ENCODE measurements at regions not wholly inside any gene's neighbourhood (a gene's known extent, or its start where the extent isn't known, plus 50 kb on each side); places are given as distances from the start of the nearest gene placed in this dataset.

DNA sequence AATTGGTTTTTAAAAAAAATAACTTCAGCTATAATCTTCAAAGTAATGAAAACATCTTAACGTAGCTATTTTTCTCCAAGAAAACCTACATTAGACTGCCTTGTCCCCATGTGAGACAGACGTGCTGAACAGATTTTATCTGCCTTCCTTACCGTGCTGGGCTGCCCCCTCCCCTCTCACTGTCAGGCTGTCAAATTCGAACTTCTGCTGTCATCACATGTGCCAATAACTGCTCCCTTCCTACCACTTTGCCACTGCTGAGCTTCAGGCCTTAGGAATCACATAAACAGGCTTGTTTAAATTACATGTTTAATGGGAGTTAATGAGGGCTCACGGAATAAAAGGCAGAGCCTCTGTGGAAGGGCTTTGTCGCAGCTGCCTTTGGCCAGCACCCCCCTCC, 77.0 kb upstream of the NHSL1 start:
- DNase-seq = no peak
- peaks cover 0 to 11% (median 0%) of the 10 kb centered on the region in 6 donors for H3K4me1 ChIP-seq
- no peak overlapping the region for H3K4me3 ChIP-seq
- H3K9me3 ChIP-seq = no peaks in the 10 kb centered on the region
- 71 to 86% (median 73%) methylated on average over 6 of the region's 6 CpGs for whole genome bisulfite sequencing, 5 donors
- TF ChIP-seq, protein P1, sequence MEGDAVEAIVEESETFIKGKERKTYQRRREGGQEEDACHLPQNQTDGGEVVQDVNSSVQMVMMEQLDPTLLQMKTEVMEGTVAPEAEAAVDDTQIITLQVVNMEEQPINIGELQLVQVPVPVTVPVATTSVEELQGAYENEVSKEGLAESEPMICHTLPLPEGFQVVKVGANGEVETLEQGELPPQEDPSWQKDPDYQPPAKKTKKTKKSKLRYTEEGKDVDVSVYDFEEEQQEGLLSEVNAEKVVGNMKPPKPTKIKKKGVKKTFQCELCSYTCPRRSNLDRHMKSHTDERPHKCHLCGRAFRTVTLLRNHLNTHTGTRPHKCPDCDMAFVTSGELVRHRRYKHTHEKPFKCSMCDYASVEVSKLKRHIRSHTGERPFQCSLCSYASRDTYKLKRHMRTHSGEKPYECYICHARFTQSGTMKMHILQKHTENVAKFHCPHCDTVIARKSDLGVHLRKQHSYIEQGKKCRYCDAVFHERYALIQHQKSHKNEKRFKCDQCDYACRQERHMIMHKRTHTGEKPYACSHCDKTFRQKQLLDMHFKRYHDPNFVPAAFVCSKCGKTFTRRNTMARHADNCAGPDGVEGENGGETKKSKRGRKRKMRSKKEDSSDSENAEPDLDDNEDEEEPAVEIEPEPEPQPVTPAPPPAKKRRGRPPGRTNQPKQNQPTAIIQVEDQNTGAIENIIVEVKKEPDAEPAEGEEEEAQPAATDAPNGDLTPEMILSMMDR (IDR thresholded peaks at IDR 0.05 in 8 of 11, conservative IDR thresholded peaks at IDR 0.05 in 3 of 11) = no peak
- TF ChIP-seq POLR2A (IDR thresholded peaks at IDR 0.05) = no peak
- no peak for TF ChIP-seq POLR2AphosphoS5 (IDR thresholded peaks at IDR 0.05)
- peaks cover 0 to 12% (median 0%) of the 10 kb centered on the region in 7 donors for H3K27me3 ChIP-seq (replicated peaks in 1 of 7)
- H3K27ac ChIP-seq = no peak overlapping the region
- intact Hi-C loops (cut with DNase I; ENCODE audit: low total_unique reads) = no loop called here
- H3K36me3 ChIP-seq = no peaks in the 10 kb centered on the region

DNA sequence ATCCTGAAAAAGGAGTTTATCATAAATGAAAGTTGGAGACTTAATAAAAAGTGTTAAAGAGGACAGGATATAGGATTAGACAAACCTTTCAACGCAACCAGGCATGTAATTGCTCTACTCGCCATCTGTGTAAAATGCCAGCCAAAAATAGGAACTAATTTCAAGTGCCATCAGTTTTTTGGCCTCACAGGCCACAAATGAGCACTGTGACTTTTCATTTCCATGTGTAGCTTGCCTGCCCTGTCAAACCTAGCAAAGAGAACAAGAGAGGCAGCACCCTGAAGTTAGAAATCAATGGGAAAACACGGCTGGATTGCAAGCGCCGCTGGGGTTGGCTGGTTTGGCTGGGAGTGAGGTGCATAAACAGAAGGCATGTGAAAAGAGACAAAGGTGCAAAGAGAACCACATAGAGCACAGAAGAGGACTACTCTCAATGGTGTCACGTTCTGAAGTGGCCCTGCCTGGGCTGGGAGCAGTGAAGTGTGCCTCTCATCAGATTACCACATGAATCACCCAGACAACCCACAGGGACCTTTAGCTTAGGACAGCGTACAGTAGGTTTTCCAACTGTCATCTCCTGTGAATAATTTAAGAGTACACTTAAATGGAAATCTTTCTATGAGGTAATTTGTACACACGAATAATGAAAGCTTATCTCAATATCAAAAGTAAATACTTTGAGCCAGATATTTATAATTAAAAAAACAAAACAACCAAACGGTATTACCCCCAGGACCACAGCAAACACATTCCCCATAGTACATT, 78.0 kb upstream of the NHSL1 start:
- 57 to 75% (median 73%) methylated on average over 9 of the region's 9 CpGs for WGBS, 5 donors
- H3K36me3 ChIP-seq = no peaks in the 10 kb centered on the region
- H3K9me3 ChIP-seq = no peaks in the 10 kb centered on the region
- intact Hi-C loops (cut with DNase I; ENCODE audit: low total_unique reads) = no loop called here
- TF ChIP-seq, protein P1 (IDR thresholded peaks at IDR 0.05 in 8 of 11, conservative IDR thresholded peaks at IDR 0.05 in 3 of 11) = no peak
- no peak for TF ChIP-seq POLR2AphosphoS5 (IDR thresholded peaks at IDR 0.05)
- TF ChIP-seq POLR2A (IDR thresholded peaks at IDR 0.05) = no peak
- H3K4me3 ChIP-seq = no peak overlapping the region
- peaks cover 0 to 5% (median 0%) of the 10 kb centered on the region in 7 donors for H3K27me3 ChIP-seq (replicated peaks in 1 of 7)
- H3K27ac ChIP-seq = no peak overlapping the region
- peaks cover 0 to under 1% (median 0%) of the 10 kb centered on the region in 6 donors for H3K4me1 ChIP-seq
- DNase-seq = no peak

DNA sequence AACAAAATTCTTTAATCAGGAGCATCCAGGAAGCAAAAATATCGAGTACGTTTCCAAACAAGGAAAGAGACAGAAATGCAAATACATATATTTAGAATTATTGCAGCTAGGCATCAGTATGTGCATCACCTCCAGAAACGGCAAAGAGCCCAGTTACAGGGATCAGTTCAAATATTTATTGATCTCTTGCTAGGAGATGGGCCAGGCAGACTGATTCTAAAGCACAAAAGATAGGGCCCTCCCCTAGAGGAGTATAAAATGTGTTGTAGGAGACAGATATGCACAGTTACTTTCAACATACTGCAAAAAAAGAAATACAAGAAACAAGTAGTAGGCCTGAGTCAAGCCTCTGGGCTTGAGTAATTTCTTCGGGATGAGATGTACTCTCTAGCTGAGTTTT, 80.7 kb upstream of the NHSL1 start:
- TF ChIP-seq POLR2A (IDR thresholded peaks at IDR 0.05) (no peak), POLR2AphosphoS5 (IDR thresholded peaks at IDR 0.05) (no peak)
- TF ChIP-seq, protein P1 (IDR thresholded peaks at IDR 0.05 in 8 of 11, conservative IDR thresholded peaks at IDR 0.05 in 3 of 11) = no peak
- 85 to 97% (median 93%) methylated on average over 4 of the region's 4 CpGs for WGBS, 5 donors
- H3K4me1 ChIP-seq = no peaks in the 10 kb centered on the region
- no peaks in the 10 kb centered on the region for H3K36me3 ChIP-seq
- H3K4me3 ChIP-seq = no peak overlapping the region
- no peaks in the 10 kb centered on the region for H3K27me3 ChIP-seq (replicated peaks in 1 of 7)
- H3K9me3 ChIP-seq = no peaks in the 10 kb centered on the region
- intact Hi-C loops (cut with DNase I; ENCODE audit: low total_unique reads) = loop anchor here (10.0 kb wide), 1 partner anchor 145 kb away; no protein-coding TSS in a partner anchor
- DNase-seq = no peak
- H3K27ac ChIP-seq = no peak overlapping the region

DNA sequence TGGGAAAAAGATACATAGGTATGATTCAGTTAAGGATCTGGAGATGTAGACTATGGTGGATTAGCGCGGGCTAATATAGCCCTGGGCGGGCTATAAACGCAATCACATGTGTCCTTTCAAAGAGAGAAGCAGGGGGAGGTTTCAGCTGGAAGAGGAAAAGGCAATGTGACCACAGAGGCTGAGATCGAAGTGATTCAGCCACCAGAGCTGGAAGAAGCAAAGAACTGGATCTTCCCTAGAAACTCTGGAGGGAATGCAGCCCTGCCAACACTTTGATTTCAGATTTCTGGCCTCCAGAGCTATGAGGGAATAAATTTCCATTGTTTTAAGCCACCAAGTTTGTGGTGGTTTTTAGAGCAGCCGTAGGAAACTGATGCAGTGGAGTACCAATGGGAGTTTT, 81.5 kb upstream of the NHSL1 start:
- WGBS, 5 donors = 77 to 92% (median 88%) methylated on average over 6 of the region's 6 CpGs
- Histone ChIP-seq H3K27me3 (replicated peaks in 1 of 7) (no peaks in the 10 kb centered on the region), H3K27ac (no peak overlapping the region), H3K9me3 (no peaks in the 10 kb centered on the region), H3K4me1 (no peaks in the 10 kb centered on the region), H3K36me3 (no peaks in the 10 kb centered on the region), H3K4me3 (no peak overlapping the region)
- intact Hi-C loops (cut with DNase I; ENCODE audit: low total_unique reads) = loop anchor here (10.0 kb wide), 1 partner anchor 146 kb away; no protein-coding TSS in a partner anchor
- no peak for DNase-seq
- TF ChIP-seq POLR2AphosphoS5 (IDR thresholded peaks at IDR 0.05) (no peak), POLR2A (IDR thresholded peaks at IDR 0.05) (no peak)
- TF ChIP-seq, protein P1 (IDR thresholded peaks at IDR 0.05 in 8 of 11, conservative IDR thresholded peaks at IDR 0.05 in 3 of 11) = no peak

Measured in spleen (tissue), 11 donors.